ENCODE measurements at regions not wholly inside any gene's neighbourhood (a gene's known extent, or its start where the extent isn't known, plus 50 kb on each side); places are given as distances from the start of the nearest gene placed in this dataset.

DNA sequence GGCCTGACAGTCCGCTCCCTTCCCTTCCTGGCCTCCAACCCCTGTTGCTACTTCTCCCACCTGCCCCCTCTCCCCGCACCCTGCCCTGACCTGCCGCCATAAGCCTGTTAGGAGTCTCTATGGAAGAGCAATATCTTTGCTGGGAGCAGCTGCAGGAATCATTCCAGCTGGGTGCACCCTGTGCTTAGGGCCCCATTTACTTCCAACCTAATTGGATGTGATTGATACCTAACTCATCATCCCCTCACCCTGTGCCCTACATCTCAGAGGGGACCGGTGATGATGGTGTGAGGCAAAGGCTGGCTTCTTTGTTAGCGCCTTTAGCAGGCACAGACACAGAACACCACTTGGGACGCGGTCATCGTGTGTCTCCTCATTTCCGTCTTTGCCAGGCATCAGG is 80.0 kb upstream of the FAM180A start:
- ATAC-seq (no peak), DNase-seq (no peak)

DNA sequence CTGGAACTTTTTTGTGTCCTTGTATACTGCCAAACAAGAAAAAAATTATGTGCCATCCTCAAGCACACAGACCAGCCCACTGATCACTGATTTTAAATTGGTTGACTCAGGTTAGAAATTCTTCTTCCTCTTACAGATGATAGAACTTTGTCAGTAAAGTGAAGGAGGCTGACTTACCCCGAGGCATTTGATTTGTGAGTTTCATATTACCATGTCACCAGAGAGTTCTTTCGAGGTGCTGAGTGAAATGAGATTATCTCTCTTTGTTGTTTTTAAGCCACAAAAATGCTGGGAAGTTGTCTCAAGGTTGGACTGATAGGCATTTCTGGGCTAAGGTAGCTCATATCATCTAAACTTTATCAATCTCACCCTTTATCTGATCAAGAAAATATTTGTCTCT is 78.8 kb upstream of the FAM180A start:
- no peak for ATAC-seq
- no peak for DNase-seq

DNA sequence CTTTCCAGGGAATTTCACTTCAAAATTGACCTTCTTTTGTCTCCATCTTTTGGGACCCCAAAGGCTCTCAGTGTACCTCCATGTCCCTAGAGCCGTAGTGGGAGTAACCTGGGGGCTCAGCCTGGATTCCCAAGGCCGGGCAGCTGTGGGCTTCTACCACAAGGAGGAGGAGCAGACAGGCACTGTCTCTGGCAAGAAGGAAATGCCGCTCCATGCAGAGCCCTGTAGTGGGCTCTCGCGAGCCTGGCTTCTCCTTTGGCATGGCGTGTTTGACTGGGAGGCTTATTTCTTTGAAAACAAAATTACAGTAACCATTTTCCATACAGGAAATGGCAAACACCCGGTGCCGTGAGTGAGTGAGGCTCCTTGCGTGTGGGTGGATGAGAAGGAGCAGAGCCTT is 76.8 kb upstream of the FAM180A start:
- ATAC-seq = no peak
- no peak for DNase-seq

DNA sequence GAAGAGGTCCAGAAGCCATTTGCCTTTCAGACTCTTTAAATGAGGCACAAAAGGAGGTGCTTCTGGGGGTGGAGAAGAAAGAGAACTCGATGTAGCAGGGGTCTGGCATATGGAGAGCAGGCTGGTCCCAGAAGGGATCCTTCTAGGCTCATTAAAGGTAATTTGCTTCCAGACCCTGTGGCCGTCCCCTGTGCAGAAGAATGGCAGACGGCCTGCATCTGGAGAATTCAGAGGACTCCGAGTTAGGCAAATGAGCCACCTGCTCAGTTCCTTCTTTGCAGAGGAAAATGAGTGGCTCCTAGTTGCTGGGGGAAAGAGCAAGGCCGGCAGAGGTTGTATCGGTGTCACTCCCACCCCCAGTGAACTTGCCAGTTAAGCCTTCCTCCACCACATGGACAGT is 73.8 kb upstream of the FAM180A start:
- no peak for DNase-seq
- ATAC-seq = no peak

DNA sequence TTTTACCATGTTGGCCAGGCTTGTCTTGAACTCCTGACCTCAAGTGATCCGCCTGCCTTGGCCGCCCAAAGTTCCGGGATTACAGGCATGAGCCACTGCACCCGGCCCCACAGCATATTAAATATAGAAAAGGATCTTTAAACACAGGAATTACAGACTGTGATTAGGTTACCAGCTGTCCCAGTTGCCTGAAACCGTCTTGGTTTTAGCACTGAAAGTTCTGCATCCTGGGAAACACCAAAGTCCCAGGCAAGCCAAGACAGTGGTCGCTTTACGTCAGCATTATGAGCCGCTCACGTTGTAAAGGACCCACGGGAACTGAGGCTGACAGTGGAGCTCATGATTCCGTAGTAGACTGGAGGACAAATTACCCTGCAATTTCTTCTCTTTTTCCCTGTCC is 69.0 kb upstream of the FAM180A start:
- no peak for ATAC-seq
- DNase-seq = no peak

DNA sequence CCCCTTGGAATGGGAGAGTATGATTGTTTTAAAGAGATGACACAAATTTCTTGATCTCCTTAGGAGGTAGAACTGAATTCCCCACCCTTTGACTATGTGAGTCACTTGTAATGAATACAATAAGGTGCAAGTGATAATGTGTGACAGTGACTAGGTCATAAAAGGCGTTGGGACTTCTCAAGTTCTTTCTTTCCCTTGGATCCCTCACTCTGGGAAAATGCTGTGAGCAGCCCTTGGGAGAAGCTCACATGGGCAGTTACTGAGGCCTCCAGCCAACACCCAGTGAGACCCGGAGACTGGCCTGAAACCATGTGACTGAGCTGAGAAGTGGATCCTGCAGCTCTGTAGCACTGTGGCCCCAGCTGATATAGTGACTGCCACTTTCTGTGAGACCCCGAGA is 66.4 kb upstream of the FAM180A start:
- ATAC-seq = no peak
- DNase-seq = no peak

DNA sequence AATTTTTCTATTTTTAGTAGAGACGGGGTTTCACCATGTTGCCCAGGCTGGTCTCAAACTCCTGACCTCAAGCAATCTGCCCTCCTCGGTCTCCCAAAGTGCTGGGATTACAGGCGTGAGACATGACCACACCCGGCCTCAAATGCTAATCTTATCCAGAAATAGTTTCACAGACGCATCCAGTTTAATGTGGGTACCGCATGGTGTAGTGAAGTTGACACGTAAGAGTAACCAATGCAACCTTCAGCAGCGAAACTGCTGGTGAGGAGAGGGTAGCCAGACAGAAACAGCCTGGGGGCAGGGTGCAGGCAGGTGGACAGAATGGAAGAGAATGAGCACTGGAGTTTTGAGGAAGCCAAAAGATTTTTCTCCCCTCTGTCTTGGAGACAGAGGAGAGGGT is 63.5 kb upstream of the FAM180A start:
- no peak for ATAC-seq
- no peak for DNase-seq

DNA sequence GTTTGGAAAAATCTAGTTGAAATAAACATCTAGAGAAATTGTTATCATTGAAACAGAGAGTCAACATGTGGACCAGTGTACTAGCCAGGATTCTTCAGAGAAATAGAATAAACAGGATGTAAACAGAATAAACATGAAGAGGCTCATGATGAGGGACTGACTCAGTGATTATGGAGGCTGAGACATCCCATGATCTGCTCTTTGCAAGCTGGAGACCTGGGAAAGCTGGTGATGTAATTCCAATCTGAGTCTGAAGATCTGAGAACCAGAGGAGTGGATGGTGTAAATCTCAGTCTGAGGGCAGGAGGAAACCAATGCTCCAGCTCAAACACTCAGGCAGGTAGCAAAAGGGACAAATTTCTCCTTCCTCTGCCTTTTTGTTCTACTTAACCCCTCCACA is 62.9 kb upstream of the FAM180A start:
- DNase-seq (no peak), ATAC-seq (no peak)

DNA sequence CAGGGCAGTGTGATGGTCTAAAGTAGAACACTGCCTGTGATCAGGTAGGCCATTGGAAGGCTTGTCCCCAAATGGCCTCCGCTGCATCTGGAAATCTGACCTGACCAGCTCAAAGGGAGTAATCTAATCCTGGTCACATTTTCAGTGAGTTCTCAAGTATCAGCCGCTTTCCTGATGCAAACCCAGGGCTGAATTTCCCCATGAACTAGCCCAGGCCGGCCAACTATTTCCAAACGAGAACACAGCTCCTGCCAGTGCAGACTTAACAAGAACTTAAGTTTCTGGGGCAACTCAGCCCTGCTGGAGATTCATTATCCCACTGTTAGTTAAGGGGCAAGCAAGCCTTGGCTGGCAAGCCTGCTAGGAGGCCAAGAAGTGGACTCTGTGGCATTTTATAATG is 59.6 kb upstream of the FAM180A start:
- no peak for ATAC-seq
- DNase-seq = no peak

DNA sequence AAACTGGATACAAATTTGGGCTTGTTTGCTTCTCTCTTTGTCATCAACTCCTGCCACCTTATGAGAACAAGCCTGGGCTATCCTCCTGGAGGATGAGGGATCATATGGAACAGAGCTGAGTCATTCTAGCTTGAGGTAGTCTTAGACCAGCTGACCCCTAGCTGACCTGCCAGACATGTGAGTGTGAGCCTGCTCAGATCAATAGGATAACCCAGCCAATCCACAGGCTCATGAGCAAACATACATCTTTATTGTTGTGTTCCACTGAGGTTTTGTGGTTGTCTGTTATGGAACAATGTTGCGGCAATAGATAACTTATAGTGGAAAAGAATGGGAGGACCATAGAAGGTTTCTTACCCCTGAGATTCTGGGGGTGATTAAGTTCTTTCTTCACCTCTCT is 54.5 kb upstream of the FAM180A start:
- no peak for DNase-seq
- peak; percentile 39 for ATAC-seq

DNA sequence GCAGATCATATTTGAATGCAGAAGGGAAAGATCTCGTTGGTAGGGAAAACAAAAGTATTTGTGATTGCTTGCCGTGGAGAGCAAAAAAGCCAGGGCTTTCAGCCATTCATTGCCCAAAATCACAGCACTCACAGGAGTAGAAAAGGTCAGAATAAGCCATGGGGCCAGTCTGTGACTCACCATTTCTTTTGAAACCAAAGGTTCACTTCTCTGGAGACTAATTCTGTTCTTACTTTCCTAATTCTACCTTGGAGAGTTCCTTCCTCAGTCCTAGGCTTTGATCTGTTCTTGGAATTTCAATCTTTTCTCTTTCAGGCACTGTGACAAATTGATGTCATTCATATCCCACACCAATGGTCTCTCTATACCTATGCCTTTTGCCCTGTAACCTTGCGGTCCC is 54.1 kb upstream of the FAM180A start:
- DNase-seq = no peak
- ATAC-seq = peak; percentile 21

DNA sequence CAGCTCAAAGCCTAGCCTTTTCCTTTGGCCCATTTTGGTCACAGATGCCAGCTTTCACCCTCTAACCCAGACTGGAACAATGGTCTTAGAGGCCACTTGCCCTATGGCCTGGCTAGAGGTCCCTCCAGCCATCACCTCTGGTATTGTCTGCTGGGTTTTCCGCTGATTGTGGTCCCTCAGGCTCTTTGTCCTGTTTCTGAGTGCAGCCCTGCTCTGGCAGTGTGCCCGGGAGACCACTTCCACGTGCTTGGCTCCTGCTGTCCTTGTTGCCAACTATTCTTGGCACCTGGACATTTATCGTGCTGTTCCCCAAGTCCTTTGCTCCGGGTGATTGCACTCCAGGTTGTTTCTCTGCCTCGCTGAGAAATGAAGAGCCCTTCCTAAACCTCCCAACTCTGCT is 53.3 kb upstream of the FAM180A start:
- DNase-seq = no peak
- ATAC-seq = no peak

DNA sequence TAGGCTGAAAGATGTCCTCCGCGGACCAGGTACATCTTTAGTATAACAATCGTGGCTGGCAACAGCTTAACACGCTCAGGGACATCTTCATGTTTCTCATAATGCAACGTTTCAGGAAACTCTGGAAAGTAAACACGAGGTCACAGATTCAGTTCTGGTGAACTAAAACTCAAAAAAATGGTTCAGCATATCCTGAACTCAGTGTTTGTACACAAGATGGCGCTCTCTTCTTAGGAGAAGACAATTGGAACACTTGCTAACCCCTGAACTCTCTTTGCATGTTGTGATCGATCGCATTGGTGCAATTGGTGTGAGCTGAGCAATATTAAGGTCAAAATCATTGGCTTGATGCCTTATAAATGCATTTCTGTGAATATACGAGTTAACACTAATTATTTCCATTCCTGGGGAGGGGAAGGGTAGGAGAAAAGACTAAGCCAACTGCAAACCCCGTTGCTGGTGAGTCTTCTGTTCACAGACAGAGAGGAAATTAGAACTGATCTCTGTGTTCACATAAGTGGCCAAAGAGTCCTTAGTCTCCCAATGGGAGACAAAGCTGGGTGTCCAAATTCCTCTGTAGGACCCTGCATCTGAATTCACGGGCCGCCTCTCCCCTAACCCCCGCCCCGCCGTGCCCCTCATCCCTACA is 52.6 kb upstream of the FAM180A start:
- peak; percentile 55 for ATAC-seq
- DNase-seq = peak; percentile 16

DNA sequence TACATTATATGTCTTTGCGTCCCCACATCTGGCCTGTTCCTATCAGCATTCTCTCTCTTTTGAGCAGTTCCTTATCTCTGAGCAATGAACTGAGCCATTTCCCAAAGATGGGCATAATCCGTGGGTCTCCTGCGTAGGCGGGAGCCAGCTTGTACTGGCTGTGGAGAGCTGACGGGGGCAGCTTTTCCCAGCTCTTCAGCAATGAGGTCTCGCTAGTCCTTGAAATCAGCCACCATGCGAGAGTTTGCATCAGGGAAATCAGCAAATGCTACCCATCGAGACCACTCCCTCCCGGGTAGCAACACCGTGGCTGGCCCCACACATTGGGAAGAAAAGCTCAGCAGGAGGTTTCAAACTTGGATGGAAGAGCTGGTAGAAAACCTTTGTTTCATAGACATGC is 51.9 kb upstream of the FAM180A start:
- ATAC-seq (no peak), DNase-seq (no peak)

DNA sequence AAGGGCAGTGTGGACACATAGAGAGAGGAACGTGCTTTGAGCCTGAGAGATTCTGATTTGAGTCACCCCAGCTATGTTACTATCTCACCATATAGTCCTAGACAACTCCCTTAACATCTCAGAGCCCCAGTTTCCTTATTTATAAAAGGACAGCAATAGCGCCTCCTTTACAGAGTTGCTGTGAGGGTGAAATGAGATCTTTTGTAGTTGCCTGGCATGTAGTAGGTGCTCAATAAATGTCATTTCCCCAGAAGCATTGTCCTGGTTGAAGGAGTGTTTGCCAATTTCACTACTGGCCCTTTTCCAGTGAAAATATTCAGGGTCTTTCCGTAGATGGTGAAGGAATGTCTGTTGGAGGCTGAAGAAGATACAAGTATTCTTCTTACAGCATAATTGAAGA is 51.3 kb upstream of the FAM180A start:
- DNase-seq (no peak), ATAC-seq (no peak)

Data from stimulated activated naive CD8-positive, alpha-beta T cell treated with anti-CD3 and anti-CD28 coated beads, Interleukin-15, Interleukin-2, amounts not matched to agents 100 U/mL and 50 U/mL, for 24 hours (primary cell).